Retinal pigment epithelial cell (primary cell): ENCODE measurements at regions not wholly inside any gene's neighbourhood (a gene's known extent, or its start where the extent isn't known, plus 50 kb on each side); places are given as distances from the start of the nearest gene placed in this dataset.

Experiments
- DNase-seq: peaks from one replicate; pipeline ENCODE4 v3.0.0-alpha.2; 2010; ENCODE audit warnings: low read depth
- H3K4me3 ChIP-seq: 2 replicates; pipeline ENCODE4 v1.5.1; 2011; ENCODE audit warnings: mild to moderate bottlenecking, low read length, control low read depth, moderate library complexity
- TF ChIP-seq, protein P1 (sequence below): conservative IDR thresholded peaks from 2 replicates; pipeline ENCODE4 v1.5.1; 2011; ENCODE audit warnings: low read depth, low read length, control low read depth, inconsistent platforms

- no peak for DNase-seq
- TF ChIP-seq, protein P1, sequence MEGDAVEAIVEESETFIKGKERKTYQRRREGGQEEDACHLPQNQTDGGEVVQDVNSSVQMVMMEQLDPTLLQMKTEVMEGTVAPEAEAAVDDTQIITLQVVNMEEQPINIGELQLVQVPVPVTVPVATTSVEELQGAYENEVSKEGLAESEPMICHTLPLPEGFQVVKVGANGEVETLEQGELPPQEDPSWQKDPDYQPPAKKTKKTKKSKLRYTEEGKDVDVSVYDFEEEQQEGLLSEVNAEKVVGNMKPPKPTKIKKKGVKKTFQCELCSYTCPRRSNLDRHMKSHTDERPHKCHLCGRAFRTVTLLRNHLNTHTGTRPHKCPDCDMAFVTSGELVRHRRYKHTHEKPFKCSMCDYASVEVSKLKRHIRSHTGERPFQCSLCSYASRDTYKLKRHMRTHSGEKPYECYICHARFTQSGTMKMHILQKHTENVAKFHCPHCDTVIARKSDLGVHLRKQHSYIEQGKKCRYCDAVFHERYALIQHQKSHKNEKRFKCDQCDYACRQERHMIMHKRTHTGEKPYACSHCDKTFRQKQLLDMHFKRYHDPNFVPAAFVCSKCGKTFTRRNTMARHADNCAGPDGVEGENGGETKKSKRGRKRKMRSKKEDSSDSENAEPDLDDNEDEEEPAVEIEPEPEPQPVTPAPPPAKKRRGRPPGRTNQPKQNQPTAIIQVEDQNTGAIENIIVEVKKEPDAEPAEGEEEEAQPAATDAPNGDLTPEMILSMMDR, result no peak
- H3K4me3 ChIP-seq, result no peak overlapping the region
Observed at GRCh38 chr18:64562651-64563050, 413.8 kb upstream of the LINC00305 start.

GRCh38 chr18:64546451-64546850 is 397.6 kb upstream of the LINC00305 start:
- TF ChIP-seq, protein P1, result no peak
- DNase-seq, result no peak

DNA sequence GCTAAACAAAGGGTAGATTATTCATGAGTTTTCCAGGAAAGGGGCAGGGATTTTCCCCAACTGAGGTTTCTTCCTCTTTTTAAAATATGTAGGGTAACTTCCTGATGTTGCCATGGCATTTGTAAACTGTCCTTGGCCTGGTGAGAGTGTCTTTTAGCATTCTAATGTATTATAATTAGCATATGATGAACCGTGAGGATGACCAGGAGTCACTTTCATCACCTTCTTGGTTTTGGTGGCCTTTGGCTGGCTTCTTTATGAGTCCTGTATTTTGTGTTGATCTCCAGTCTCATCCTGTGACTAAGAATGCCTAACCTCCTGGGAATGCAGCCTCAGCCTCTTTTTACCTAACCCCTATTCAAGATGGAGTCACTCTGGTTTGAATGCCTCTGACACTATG is 391.0 kb upstream of the LINC00305 start:
- DNase-seq, result no peak
- H3K4me3 ChIP-seq, result no peak overlapping the region
- TF ChIP-seq, protein P1, result no peak

More at GRCh38 chr18:64546451-64546850, 397.6 kb upstream of the LINC00305 start:
- no peak overlapping the region for H3K4me3 ChIP-seq

- TF ChIP-seq, protein P1, result no peak
- no peak for DNase-seq
- H3K4me3 ChIP-seq, result no peak overlapping the region
Observed at GRCh38 chr18:64528646-64529045, 379.8 kb upstream of the LINC00305 start.

DNA sequence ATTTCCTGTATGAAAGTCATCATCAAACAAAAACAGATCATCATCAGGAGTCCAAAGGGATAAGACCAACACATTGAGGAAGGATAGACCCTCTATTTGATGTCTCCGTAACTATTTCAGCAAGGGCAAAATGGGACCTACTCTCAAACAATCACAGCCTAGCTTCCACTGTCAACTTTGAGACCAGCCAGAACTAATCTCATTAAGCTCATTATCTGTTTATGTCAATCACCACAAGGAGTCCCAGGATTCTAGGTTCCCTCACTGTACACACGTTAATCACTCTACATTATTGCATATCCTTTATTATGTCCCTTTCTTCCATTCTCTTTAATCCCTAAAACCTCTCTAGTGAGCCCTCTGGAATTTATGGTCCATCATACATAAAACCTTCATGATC is 370.3 kb upstream of the LINC00305 start:
- TF ChIP-seq, protein P1, result no peak

GRCh38 chr18:64518191-64518590 is 369.3 kb upstream of the LINC00305 start:
- TF ChIP-seq, protein P1, result no peak
- H3K4me3 ChIP-seq, result no peak overlapping the region
- DNase-seq, result no peak

More for the DNA sequence above, 370.3 kb upstream of the LINC00305 start:
- no peak overlapping the region for H3K4me3 ChIP-seq
- no peak for DNase-seq

GRCh38 chr18:64513401-64513800 is 364.5 kb upstream of the LINC00305 start:
- TF ChIP-seq, protein P1, result no peak
- H3K4me3 ChIP-seq, result no peak overlapping the region
- DNase-seq, result no peak
